ENCODE measurements at regions not wholly inside any gene's neighbourhood (a gene's known extent, or its start where the extent isn't known, plus 50 kb on each side); places are given as distances from the start of the nearest gene placed in this dataset.

GRCh38 chr1:2885001-2885400 is 83.5 kb upstream of the TTC34 start:
- TF ChIP-seq CTCF (IDR thresholded peaks at IDR 0.05) (no peak), EZH2 (IDR thresholded peaks at IDR 0.05; ENCODE audit: borderline replicate concordance, insufficient read depth, low read depth, low read length, poor library complexity, severe bottlenecking) (no peak)
